IMR-90 (cell line): ENCODE measurements at regions not wholly inside any gene's neighbourhood (a gene's known extent, or its start where the extent isn't known, plus 50 kb on each side); places are given as distances from the start of the nearest gene placed in this dataset.

Source experiments
- ATAC-seq: fragments of 200-7000 bp; cut with Tn5 transposase; 2 replicates; pipeline ENCODE4 v1.9.1; 2020; ENCODE audit warnings: low read depth, mild to moderate bottlenecking, moderate library complexity
- BruUV-seq: library from RNA; stranded (reverse); fragments of 400-500 nt; replicated peaks from 2 replicates; lab custom pipeline; 2021; lab: Mats Ljungman, UMichigan
- CTCF ChIA-PET: fragments of 300-600 bp; formaldehyde crosslinking; extraction: SDS; loops from one replicate; lab custom pipeline; 2021; ENCODE audit warnings: antibody characterized with exemption; lab: Yijun Ruan, JAX
- POLR2A ChIA-PET: fragments of 300-600 bp; sonication (Branson Sonifier 250); formaldehyde crosslinking; loops from one replicate; lab custom pipeline; 2022; ENCODE audit warnings: antibody characterized with exemption; ENCODE audit not compliant: unreplicated experiment; lab: Charles Lee
- DNase-seq: peaks from one replicate; pipeline ENCODE4 v3.0.0; 2013
- H2AFZ ChIP-seq: replicated peaks from 2 replicates; pipeline ENCODE3; 2013; ENCODE audit warnings: low read length, mild to moderate bottlenecking; ENCODE audit not compliant: poor library complexity
- H2AK5ac ChIP-seq: 2 replicates; pipeline ENCODE4 v1.6.1; 2013; ENCODE audit warnings: low read depth, low read length, inconsistent platforms
- H2AK9ac ChIP-seq: replicated peaks from 2 replicates; pipeline ENCODE3; 2013; ENCODE audit warnings: mild to moderate bottlenecking, low read depth, low read length, moderate library complexity; ENCODE audit not compliant: poor library complexity
- H2BK120ac ChIP-seq: 2 replicates; pipeline ENCODE4 v1.6.1; 2013; ENCODE audit warnings: low read depth, low read length, inconsistent platforms
- H2BK15ac ChIP-seq: 3 replicates; pipeline ENCODE4 v1.6.1; 2013; ENCODE audit warnings: low read depth, low read length, inconsistent platforms
- H2BK20ac ChIP-seq: 2 replicates; pipeline ENCODE4 v1.6.1; 2013; ENCODE audit warnings: low read depth, mild to moderate bottlenecking, inconsistent platforms, low read length, moderate library complexity
- H2BK5ac ChIP-seq: 2 replicates; pipeline ENCODE4 v1.6.1; 2013; ENCODE audit warnings: mild to moderate bottlenecking, low read depth, low read length, inconsistent platforms; ENCODE audit not compliant: poor library complexity, severe bottlenecking
- H3K14ac ChIP-seq: replicated peaks from 2 replicates; pipeline ENCODE4 v1.6.1; 2013; ENCODE audit warnings: low read depth, low read length, inconsistent platforms
- H3K18ac ChIP-seq: 2 replicates; pipeline ENCODE4 v1.6.1; 2013; ENCODE audit warnings: low read depth, low read length, control low read depth
- H3K23ac ChIP-seq: 2 replicates; pipeline ENCODE4 v1.6.1; 2013; ENCODE audit warnings: low read depth, low read length, inconsistent platforms
- H3K27ac ChIP-seq: 2 replicates; pipeline ENCODE4 v1.5.1; 2013; ENCODE audit warnings: mild to moderate bottlenecking, control low read depth, low read length; ENCODE audit not compliant: insufficient read depth
- H3K27me3 ChIP-seq: 2 replicates; pipeline ENCODE4 v1.6.1; 2013; ENCODE audit warnings: low read length; ENCODE audit not compliant: control insufficient read depth, insufficient read depth
- H3K36me3 ChIP-seq: 2 replicates; pipeline ENCODE4 v1.6.1; 2013; ENCODE audit warnings: low read length, mixed read lengths; ENCODE audit not compliant: control insufficient read depth, insufficient read depth
- H3K4ac ChIP-seq: 2 replicates; pipeline ENCODE4 v1.6.1; 2013; ENCODE audit warnings: low read depth, low read length, inconsistent platforms
- H3K4me1 ChIP-seq: 2 replicates; pipeline ENCODE4 v1.6.1; 2013; ENCODE audit warnings: low read length, mixed read lengths; ENCODE audit not compliant: control insufficient read depth, insufficient read depth
- H3K4me2 ChIP-seq: 2 replicates; pipeline ENCODE4 v1.6.1; 2013; ENCODE audit warnings: low read depth, mild to moderate bottlenecking, control low read depth, low read length, moderate library complexity
- H3K4me3 ChIP-seq: 2 replicates; pipeline ENCODE4 v1.5.1; 2013; ENCODE audit warnings: low read depth, mild to moderate bottlenecking, control low read depth, low read length, moderate library complexity; ENCODE audit not compliant: insufficient read depth
- H3K56ac ChIP-seq: 2 replicates; pipeline ENCODE4 v1.6.1; 2013; ENCODE audit warnings: low read length, inconsistent platforms; ENCODE audit not compliant: insufficient read depth; ENCODE audit errors: extremely low read depth
- H3K79me1 ChIP-seq, 2 experiments: 2 replicates each; pipeline ENCODE4 v1.6.1; 2013; ENCODE audit warnings: low read length in 2 of 2, inconsistent platforms in 1 of 2, low read depth in 1 of 2
- H3K9ac ChIP-seq: 2 replicates; pipeline ENCODE4 v1.6.1; 2013; ENCODE audit warnings: low read depth, low read length, control low read depth
- H3K9me1 ChIP-seq: 2 replicates; pipeline ENCODE4 v1.6.1; 2013; ENCODE audit warnings: low read length, inconsistent platforms; ENCODE audit not compliant: insufficient read depth
- H3K9me3 ChIP-seq: 2 replicates; pipeline ENCODE4 v1.6.1; 2013; ENCODE audit warnings: low read length; ENCODE audit not compliant: control insufficient read depth, insufficient read depth
- H4K20me1 ChIP-seq: 2 replicates; pipeline ENCODE4 v1.6.1; 2013; ENCODE audit warnings: low read length, inconsistent platforms; ENCODE audit not compliant: insufficient read depth
- H4K5ac ChIP-seq: 2 replicates; pipeline ENCODE4 v1.6.1; 2013; ENCODE audit warnings: mild to moderate bottlenecking, low read depth, low read length, control low read depth
- H4K8ac ChIP-seq, 2 experiments: 2 replicates each; pipeline ENCODE4 v1.6.1; 2013; ENCODE audit warnings: low read depth in 2 of 2, low read length in 2 of 2, control low read depth in 1 of 2, inconsistent platforms in 1 of 2
- H4K91ac ChIP-seq: 2 replicates; pipeline ENCODE4 v1.6.1; 2013; ENCODE audit warnings: low read depth, low read length, inconsistent platforms; ENCODE audit not compliant: insufficient read depth
- CEBPB ChIP-seq: IDR thresholded peaks from 2 replicates; pipeline ENCODE4 v1.6.1; 2012; ENCODE audit warnings: low read depth, low read length, improper control_type of control experiment
- FOS ChIP-seq: fragments of 150-350 bp; IDR thresholded peaks from 2 replicates; pipeline ENCODE4 v1.6.1; 2016; ENCODE audit warnings: low read depth, low read length
- POLR2A ChIP-seq: IDR thresholded peaks from 2 replicates; pipeline ENCODE4 v1.6.1; 2012; ENCODE audit warnings: mild to moderate bottlenecking, low read depth, low read length
- RAD21 ChIP-seq: IDR thresholded peaks from 2 replicates; pipeline ENCODE4 v1.6.1; 2012; ENCODE audit warnings: low read length, improper control_type of control experiment
- WGBS, 2 experiments: methylation state at CpG; one replicate each; pipeline versions ENCODE4 v1.1.5 to v1.1.7; 2013; ENCODE audit warnings: missing lambda C conversion rate in 2 of 2; ENCODE audit not compliant: insufficient read length in 1 of 2; ENCODE audit errors: extremely low coverage in 2 of 2; 5-methylcytosine and 5-hydroxymethylcytosine counted together
- dilution Hi-C: fragments of 300-500 bp; cut with HindIII; formaldehyde crosslinking; loops from one replicate; pipeline ENCODE4 v1.14.3; 2018; ENCODE audit warnings: low sequenced_read_pairs; ENCODE audit not compliant: unreplicated experiment
- in situ Hi-C: fragments of 300-500 bp; cut with MboI; formaldehyde crosslinking; loops from 3 replicates; pipeline ENCODE4 v1.14.3; 2019; ENCODE audit warnings: low sequenced_read_pairs, inconsistent platforms, mixed read lengths
- intact Hi-C: fragments of 100-400 bp; cut with micrococcal nuclease; formaldehyde crosslinking; loops from 2 replicates; pipeline ENCODE4 v1.10.0; 2022

DNA sequence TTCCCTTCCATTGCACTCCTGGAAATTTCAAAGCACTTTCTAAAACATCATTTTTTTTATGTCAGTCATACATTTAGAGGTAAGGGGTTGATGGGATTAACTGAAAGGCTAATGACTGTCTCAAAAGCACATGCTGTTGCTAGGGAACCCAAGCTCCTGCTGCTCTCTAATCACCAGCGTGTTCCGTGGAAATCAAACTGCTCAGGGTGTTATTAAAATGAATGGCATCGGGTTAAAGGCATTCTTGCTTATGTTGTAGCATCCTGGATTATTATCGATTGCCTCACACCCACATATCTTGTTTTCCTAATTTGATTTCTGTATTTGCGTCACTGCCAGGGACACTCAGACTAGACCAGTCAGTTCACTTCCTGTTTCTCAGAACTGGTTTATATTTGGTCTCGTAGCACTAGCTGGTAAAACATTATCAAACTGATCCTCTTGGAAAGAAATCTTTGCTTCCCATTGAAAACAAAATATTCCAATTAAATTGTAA lies 216.5 kb upstream of the MKLN1 start:
- H3K27ac ChIP-seq = peak overlapping the region; percentile 19; the same call in 1 of the 2 replicates
- H4K20me1 ChIP-seq = peaks cover 3% of the 10 kb centered on the region; the same call in 1 of the 2 replicates
- dilution Hi-C loops (no loop called here), intact Hi-C loops (loop anchor here (2.0 kb wide), 1 partner anchor 54 kb away; no protein-coding TSS in a partner anchor), in situ Hi-C loops (no loop called here)
- peak overlapping the region; percentile 90 for H2BK120ac ChIP-seq
- ChIA-PET POLR2A (no interaction called here), CTCF (no interaction called here)
- H3K4me3 ChIP-seq = peak overlapping the region; percentile 27
- peak overlapping the region; percentile 55 for H2AFZ ChIP-seq
- TF ChIP-seq RAD21 (no peak; the same call in 1 of the 2 replicates), POLR2A (peak; percentile 80), FOS (0 out of 2 replicates have a peak, but pooled peaks have one; percentile 30), CEBPB (peak; percentile 95)
- H3K23ac ChIP-seq = peak overlapping the region; percentile 89; the same call in 1 of the 2 replicates
- peak overlapping the region; percentile 90 for H3K14ac ChIP-seq
- peak; percentile 90 for DNase-seq
- H3K4ac ChIP-seq = peak overlapping the region; percentile 62
- no peak for ATAC-seq
- WGBS, 2 experiments = no CpG with 5 or more reads among the region's 6 CpGs
- H3K36me3 ChIP-seq = no peaks in the 10 kb centered on the region
- 0 out of 3 replicates have a peak overlapping the region, but pooled peaks have one; percentile 88 for H2BK15ac ChIP-seq
- peak overlapping the region; percentile 79; the same call in 1 of the 2 replicates for H2BK20ac ChIP-seq
- no peaks in the 10 kb centered on the region for H3K27me3 ChIP-seq
- peak overlapping the region; percentile 92; the same call in 1 of the 2 replicates for H3K9ac ChIP-seq
- no peak overlapping the region; the same call in 1 of the 2 replicates for H4K91ac ChIP-seq
- H4K5ac ChIP-seq = peak overlapping the region; percentile 29; the same call in 1 of the 2 replicates
- no peaks in the 10 kb centered on the region for H3K9me3 ChIP-seq
- H3K56ac ChIP-seq = peak overlapping the region; percentile 89
- no peak overlapping the region for H2AK9ac ChIP-seq
- BruUV-seq = no TSS peak
- H3K79me1 ChIP-seq = peaks cover 18 to 50% of the 10 kb centered on the region in 2 experiments
- 0 out of 2 replicates have a peak, but pooled peaks cover 5% of the 10 kb centered on the region for H3K9me1 ChIP-seq
- peak overlapping the region; percentile 92; the same call in 1 of the 2 replicates for H3K18ac ChIP-seq
- H3K4me1 ChIP-seq = peaks cover 4% of the 10 kb centered on the region
- no peak overlapping the region for H2AK5ac ChIP-seq
- peak overlapping the region; percentile 88 for H2BK5ac ChIP-seq
- peak overlapping the region; percentile 93 for H3K4me2 ChIP-seq
- peak overlapping the region; percentile 90 to 99; a peak in 3 of 4 replicates for H4K8ac ChIP-seq
